T1000 (cell line): ENCODE measurements at regions not wholly inside any gene's neighbourhood (a gene's known extent, or its start where the extent isn't known, plus 50 kb on each side); places are given as distances from the start of the nearest gene placed in this dataset.
"Not testable (repeated sequence)": the region's sequence is repeated elsewhere in the genome, so short reads cannot be mapped to it uniquely, and the experiment has no call there.

Experiments
- DNase-seq: peaks from one replicate; lab custom pipeline; 2025; ENCODE audit warnings: mixed read lengths; lab: John Stamatoyannopoulos, UW

- no peak for DNase-seq
These were observed 477.1 kb downstream of the BRD1 start for GRCh38 chr22:49350441-49351121.

GRCh38 chr22:49349841-49350381 lies 477.8 kb downstream of the BRD1 start:
- DNase-seq: no peak

- DNase-seq: no peak
These were observed 478.4 kb downstream of the BRD1 start for GRCh38 chr22:49349181-49349835.

- no peak for DNase-seq
These were observed 479.0 kb downstream of the BRD1 start for GRCh38 chr22:49348631-49349030.

- DNase-seq: no peak
These were observed 480.3 kb downstream of the BRD1 start for GRCh38 chr22:49347376-49347775.

GRCh38 chr22:49345896-49346295 lies 481.8 kb downstream of the BRD1 start:
- DNase-seq: no peak

- DNase-seq: no peak
These were observed 483.0 kb downstream of the BRD1 start for GRCh38 chr22:49344656-49345055.

- DNase-seq: no peak
These were observed 483.5 kb downstream of the BRD1 start for GRCh38 chr22:49344161-49344560.

GRCh38 chr22:49340406-49340805 lies 487.3 kb downstream of the BRD1 start:
- DNase-seq: no peak

- not testable (repeated sequence) for DNase-seq
These were observed 491.2 kb downstream of the BRD1 start for GRCh38 chr22:49336483-49336882.

GRCh38 chr22:49334976-49335375 lies 492.7 kb downstream of the BRD1 start:
- no peak for DNase-seq

GRCh38 chr22:49334449-49334789 lies 493.3 kb downstream of the BRD1 start:
- no peak for DNase-seq

GRCh38 chr22:49333206-49333605 lies 494.5 kb downstream of the BRD1 start:
- no peak for DNase-seq

GRCh38 chr22:49332691-49333090 lies 495.0 kb downstream of the BRD1 start:
- DNase-seq: no peak

GRCh38 chr22:49331878-49332277 lies 495.8 kb downstream of the BRD1 start:
- no peak for DNase-seq

- no peak for DNase-seq
These were observed 496.4 kb downstream of the BRD1 start for GRCh38 chr22:49331223-49331815.

- DNase-seq: no peak
These were observed 497.1 kb downstream of the BRD1 start for GRCh38 chr22:49330421-49331222.

- DNase-seq: no peak
These were observed 498.0 kb downstream of the BRD1 start for GRCh38 chr22:49329636-49330035.

- no peak for DNase-seq
These were observed 498.9 kb downstream of the BRD1 start for GRCh38 chr22:49328630-49329405.

- no peak for DNase-seq
These were observed 499.6 kb downstream of the BRD1 start for GRCh38 chr22:49328118-49328475.

- DNase-seq: no peak
These were observed 500.1 kb downstream of the BRD1 start for GRCh38 chr22:49327411-49328117.
